Bone marrow (tissue), 2 donors: ENCODE measurements at regions not wholly inside any gene's neighbourhood (a gene's known extent, or its start where the extent isn't known, plus 50 kb on each side); places are given as distances from the start of the nearest gene placed in this dataset.

ENCODE experiments used
- DNase-seq, 2 donors: peaks; one replicate each; lab custom pipeline; 2025; lab: John Stamatoyannopoulos, UW

- no peak for DNase-seq
Observed at GRCh38 chr2:153196378-153197058, 282.0 kb downstream of the RPRM start.

DNA sequence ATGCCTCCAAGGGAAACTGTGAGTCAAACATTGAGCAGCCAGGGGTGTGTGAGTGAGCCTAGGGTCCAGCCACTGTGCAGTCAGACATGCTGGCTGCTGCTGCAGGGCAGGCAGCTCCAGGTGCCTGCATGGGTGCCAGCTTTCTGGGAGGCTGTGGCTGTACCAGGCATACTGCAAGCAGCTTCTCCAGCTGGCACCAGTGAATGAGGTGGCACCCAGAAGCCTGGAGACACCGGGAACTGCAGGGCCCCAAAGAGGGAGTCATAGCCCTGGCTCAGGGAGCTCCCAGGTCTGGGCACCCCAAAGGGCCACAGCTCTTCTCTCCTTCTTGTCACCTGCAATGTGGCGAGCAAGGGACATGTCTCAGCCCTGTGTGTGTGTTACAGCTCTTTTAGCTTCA is 283.2 kb downstream of the RPRM start:
- no peak for DNase-seq

GRCh38 chr2:153189091-153189888 is 289.3 kb downstream of the RPRM start:
- DNase-seq = no peak

DNA sequence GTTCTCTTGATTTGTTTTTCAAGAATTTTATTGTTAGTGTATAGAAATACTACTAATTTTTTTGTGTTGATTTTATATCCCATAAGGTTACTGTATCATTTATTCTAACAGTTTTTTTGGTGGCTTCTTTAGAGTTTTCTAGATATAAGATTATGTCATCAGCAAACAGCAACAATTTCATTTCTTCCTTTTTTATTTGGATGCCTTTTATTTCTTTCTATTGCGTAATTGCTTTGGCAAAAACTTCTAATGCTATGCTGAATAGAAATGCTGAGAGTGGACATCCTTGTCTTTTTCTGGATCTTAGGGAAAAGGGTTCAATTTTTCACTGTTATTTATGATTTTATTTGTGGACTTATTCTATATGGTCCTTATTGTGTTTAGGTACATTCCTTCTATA is 298.8 kb downstream of the RPRM start:
- DNase-seq = no peak

- no peak for DNase-seq
Observed at GRCh38 chr2:153169609-153170008, 309.0 kb downstream of the RPRM start.

DNA sequence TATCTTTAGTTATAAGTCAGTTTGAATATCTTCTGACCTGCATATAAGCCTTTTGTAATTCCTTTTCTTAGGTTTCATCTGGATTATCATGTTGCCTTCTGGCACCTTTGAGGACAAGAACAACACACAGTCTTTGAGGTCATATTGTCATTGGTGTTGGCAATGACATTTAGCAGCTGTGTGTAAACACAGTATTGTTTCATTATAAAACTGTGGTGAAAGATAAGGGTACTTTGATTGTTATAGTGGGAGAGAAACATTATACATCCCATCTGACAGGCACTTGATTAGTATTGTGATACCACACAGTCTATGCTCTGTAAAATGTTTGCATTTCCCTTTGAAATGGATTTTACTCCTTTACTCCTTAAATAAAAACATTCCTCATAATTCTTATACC is 313.5 kb downstream of the RPRM start:
- no peak for DNase-seq

GRCh38 chr2:153163055-153163454 is 315.5 kb downstream of the RPRM start:
- no peak for DNase-seq

- DNase-seq = no peak
Observed at GRCh38 chr2:153156743-153157142, 321.8 kb downstream of the RPRM start.

GRCh38 chr2:153152036-153152435 is 326.5 kb downstream of the RPRM start:
- DNase-seq = no peak

DNA sequence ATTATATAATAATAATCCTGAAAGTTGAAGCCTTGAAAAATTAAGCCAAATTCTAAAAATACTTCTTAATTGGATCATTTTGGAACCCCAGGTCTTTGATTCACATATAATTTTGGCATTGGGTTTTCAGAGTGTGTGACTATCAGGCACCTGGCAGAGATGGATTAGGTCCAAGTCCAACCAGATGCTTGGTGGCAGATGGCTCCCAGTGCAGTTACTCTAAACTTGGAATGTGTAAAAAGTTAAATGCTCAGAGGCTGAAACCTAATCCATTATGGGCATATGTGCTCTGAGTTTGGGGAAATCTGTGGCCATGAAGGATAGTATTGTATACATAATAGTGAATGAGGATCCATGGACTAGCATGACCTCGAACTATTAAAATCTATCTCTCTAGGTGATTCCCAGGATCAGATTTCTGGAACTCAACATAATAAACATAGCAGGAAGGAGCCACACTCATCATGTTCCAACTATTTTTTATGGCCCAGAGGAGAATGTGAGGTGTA is 333.0 kb downstream of the RPRM start:
- no peak for DNase-seq

- DNase-seq = no peak
Observed at GRCh38 chr2:153143540-153143939, 335.0 kb downstream of the RPRM start.

GRCh38 chr2:153140498-153140897 is 338.1 kb downstream of the RPRM start:
- DNase-seq = no peak

DNA sequence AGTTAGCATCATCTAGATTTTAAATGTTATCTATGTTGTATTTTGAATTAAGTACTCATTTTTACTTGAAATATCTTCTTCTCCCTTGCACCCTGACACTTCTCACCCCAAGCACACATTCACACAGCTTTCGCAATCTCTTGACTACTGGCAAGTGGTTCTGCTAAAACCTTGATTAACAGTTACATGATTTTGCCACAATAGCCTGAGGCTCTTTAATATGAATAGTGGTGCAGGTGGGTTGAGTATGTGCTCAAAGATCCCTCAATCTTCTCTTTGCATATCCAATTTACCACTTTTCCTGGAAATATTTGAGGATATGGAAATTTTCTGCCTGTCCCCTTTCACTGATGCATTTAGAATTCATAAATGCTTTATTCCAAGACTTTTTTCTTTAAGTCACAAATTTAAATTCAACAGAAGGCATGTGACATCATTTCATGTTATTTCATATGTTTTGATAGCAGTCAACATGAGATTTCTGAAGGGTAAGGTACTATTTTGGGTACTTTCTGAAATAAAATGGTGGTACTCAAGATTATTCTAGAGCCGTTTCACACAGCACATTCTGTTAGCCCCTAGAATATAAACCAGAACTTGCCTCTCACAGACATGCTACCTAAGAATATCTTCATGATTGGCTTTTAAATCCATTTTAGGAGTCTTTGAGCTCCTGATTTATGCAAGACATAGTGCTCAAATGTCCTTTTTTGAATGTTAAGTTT is 339.7 kb downstream of the RPRM start:
- DNase-seq = no peak

DNA sequence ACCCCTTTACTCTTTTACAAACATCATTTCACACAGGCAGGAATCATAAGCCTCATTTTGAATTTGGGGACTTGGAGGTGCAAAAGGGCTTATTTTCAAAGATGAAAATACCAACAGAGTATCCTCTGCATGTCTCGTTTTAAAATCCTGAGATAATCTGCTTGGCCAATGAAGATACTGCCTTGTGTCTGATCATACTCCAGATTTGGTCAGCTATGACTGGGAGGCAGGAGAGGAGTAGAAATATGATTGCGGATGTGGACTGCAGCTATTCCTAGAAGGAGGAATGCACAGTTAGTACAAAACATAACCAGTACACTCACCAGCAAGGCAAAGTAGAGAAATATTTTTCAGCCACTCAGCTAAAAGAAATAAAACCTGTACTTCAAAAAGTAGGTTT is 342.3 kb downstream of the RPRM start:
- DNase-seq = no peak

GRCh38 chr2:153134725-153135124 is 343.8 kb downstream of the RPRM start:
- no peak for DNase-seq

GRCh38 chr2:153133716-153134115 is 344.8 kb downstream of the RPRM start:
- no peak for DNase-seq

GRCh38 chr2:153132418-153132817 is 346.1 kb downstream of the RPRM start:
- DNase-seq = no peak

- no peak for DNase-seq
Observed at GRCh38 chr2:153115141-153115540, 363.4 kb downstream of the RPRM start.

DNA sequence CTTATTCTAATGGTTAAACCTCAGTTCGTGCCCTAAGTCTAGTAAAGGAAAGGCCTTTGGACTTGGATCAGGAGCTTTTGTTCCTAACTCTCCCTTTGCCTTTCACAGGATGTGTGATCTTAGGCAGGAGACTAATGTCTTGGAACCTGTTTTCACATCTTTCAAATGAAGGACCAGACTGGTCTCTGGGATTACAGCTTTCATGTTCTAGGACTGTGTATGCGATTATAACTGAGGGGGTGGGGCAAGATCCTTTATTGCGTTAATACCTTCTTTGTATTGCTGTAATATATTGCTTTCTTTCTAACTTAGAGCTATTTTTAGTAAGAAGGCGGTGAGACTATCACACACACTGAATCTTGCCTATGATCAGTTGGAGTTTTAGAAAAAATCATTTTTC is 368.1 kb downstream of the RPRM start:
- no peak for DNase-seq

GRCh38 chr2:153109793-153110192 is 368.8 kb downstream of the RPRM start:
- DNase-seq = no peak

GRCh38 chr2:153106802-153107477 is 371.6 kb downstream of the RPRM start:
- no peak for DNase-seq
